ENCODE measurements at regions not wholly inside any gene's neighbourhood (a gene's known extent, or its start where the extent isn't known, plus 50 kb on each side); places are given as distances from the start of the nearest gene placed in this dataset.

- no peak for DNase-seq
These were observed 1262.9 kb downstream of the FSCB start for GRCh38 chr14:43244142-43244625.

GRCh38 chr14:43243168-43243567 lies 1263.9 kb downstream of the FSCB start:
- DNase-seq = no peak

DNA sequence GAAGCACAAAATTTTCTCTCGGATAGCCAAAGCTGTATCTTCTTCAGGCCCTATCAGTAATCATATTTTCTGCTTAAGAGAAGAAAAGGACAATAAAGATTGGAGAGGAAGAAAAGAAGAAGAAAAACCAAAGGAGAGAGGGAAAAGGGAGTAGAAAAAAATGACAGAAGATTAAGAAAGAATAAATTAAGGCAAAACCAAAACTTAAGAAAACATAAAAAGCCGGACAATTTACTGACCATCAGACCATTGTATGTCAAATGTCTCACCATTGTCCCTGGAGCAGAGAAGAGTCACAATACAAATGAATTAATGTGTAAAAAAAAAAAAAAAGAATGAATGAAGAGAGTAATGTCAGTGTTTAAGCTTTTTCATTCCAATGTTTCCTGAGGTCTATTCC lies 1274.8 kb downstream of the FSCB start:
- no peak for DNase-seq

DNA sequence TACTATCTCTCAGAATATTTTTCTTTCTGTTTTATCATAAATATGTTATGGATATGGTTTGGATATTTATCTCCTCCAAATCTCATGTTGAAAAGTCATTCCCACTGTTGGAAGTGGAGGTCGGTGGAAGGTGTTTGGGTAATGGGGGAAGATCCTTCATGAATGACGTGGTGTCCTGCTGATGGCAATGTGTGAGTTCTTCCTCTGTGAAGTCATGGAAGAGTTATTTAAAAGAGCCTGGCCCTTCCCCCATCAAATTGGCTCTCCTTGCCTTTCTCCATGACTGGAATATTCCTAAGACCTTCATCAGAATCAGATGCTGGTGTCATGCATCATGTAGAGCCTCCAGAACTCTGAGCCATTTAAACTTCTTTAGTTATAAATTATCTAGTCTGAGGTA lies 1291.6 kb downstream of the FSCB start:
- no peak for DNase-seq

- no peak for DNase-seq
These were observed 1299.9 kb downstream of the FSCB start for GRCh38 chr14:43207189-43207588.

DNA sequence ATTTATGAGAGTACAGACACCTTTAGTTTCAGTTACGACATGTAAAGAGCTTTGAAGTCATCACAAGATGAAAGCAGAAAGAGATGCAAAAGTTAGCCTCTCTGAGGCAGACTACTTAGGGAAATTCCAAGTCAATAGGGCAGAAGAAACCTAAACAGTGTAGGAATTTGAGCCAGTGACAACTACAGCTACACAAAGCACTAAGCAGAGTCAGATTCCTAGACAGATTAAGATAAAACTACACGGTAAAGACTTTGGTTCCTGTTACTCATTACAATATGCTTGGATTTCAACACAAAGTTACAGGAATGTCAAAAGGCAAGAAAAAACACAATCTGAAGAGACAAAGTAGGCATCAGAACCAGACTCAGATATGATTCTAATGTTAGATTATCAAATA lies 1302.3 kb downstream of the FSCB start:
- DNase-seq = no peak

- DNase-seq = no peak
These were observed 1306.6 kb downstream of the FSCB start for GRCh38 chr14:43200519-43200918.

- no peak for DNase-seq
These were observed 1308.6 kb downstream of the FSCB start for GRCh38 chr14:43198465-43198864.

GRCh38 chr14:43184540-43184939 lies 1322.5 kb downstream of the FSCB start:
- DNase-seq = no peak

- no peak for DNase-seq
These were observed 1323.2 kb downstream of the FSCB start for GRCh38 chr14:43183916-43184315.

DNA sequence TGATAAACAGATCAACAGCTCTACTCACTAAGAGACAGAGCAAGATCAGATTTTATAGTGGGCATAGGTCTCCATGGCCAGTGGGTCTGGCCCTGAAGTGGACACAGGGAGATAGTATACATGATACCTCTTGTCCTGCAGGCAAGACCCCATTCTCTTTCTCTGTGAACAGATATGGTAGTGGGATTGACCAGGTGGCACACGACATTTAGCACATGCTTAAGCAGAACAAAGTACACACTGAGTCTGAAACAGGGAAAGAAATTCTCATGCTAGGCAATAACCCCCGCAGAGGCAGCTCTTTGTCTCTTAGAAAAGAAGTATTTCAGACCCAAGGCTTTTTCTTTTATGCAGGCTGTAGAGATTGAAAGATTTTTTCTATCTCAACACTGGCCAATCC lies 1331.2 kb downstream of the FSCB start:
- DNase-seq = no peak

DNA sequence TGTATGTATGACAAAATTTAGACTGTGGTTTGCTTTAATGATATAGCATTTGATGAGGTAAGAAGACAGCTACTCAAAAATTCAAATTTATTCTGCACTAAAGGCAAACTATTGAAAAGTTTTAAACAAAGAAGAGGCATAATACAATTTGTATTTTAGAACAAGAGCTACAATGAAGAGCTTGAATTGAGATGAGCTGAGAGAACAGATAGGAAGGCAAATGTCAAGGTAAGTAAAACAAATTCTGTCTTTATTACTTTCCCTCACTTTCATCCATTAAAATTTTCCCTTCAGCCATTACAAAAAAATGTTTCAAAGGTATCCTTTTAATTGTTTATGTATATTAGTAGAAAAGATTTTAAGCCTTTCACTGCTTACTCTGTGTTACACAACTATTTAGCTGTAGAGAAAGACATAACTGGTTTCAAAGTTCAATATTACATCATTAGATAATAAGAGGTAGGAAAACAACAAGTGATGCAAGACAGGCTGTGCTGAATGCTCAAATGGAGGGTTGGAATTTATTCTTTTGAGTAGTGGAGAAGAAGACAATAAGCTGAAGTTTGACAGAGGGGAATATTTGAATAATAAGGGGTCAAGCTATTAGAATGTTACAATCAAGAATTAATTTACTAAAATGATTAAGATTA lies 1334.1 kb downstream of the FSCB start:
- DNase-seq = no peak

DNA sequence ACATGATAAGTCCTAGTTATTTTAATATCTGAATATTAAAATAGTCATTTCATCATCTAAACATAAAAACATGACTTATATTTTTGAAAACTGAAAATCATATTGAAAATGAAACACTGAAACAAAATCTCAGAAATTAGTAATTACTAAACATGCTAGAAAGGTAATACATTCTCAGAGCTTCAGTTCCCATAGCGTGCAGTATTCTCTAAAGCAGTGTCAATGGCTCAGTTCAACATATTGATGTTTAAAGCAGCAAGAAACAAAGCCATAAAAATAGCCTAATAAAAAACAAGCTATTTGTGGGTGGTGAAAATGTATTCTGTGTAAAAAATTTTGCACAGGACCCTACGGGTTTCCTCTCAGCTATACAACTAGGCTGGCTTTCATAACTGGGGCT lies 1337.4 kb downstream of the FSCB start:
- no peak for DNase-seq

- no peak for DNase-seq
These were observed 1338.6 kb downstream of the FSCB start for GRCh38 chr14:43168371-43168925.

GRCh38 chr14:43166163-43166562 lies 1340.9 kb downstream of the FSCB start:
- DNase-seq = no peak

- no peak for DNase-seq
These were observed 1341.4 kb downstream of the FSCB start for GRCh38 chr14:43165651-43166050.

- no peak for DNase-seq
These were observed 1345.6 kb downstream of the FSCB start for GRCh38 chr14:43161477-43161876.

GRCh38 chr14:43157661-43158060 lies 1349.4 kb downstream of the FSCB start:
- DNase-seq = no peak

- no peak for DNase-seq
These were observed 1351.2 kb downstream of the FSCB start for GRCh38 chr14:43155924-43156323.

- no peak for DNase-seq
These were observed 1351.8 kb downstream of the FSCB start for GRCh38 chr14:43155258-43155657.

DNA sequence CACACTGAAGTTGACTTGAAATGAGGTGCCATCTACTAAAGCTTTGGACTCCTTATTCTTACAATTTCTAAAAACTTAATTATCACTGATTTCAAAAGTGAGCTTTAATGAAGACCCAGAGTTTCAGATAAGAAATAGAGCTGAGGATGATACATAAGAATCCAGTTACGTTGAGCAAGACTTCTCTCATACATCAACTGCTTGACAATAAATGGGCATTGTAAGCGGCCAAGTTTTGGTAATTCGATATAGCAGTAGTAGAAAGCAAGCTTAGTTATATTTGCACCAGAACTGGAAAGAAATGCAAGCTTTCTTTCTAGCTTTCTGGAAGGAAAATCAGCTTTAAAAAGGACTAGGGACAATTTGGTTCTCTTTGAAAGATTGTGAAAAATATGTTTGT lies 1359.6 kb downstream of the FSCB start:
- no peak for DNase-seq

DNA sequence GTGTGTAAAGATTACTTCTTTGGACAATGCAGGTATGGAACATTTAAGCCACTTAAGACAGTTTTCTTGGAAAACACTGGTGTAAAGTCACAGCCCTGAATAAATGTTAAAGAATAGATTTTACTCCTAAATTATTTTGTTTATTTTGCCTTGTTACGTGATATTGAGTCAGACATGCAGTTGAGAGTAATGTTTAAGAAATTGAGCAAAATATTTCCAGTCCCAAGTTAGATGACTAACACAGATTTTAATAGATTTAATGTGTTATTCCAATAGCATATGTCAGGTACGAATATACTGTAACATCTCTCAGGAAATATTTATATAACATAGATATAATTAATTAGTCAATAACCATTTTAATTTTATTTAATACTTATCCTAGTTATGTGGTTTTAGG lies 1361.7 kb downstream of the FSCB start:
- no peak for DNase-seq

DNA sequence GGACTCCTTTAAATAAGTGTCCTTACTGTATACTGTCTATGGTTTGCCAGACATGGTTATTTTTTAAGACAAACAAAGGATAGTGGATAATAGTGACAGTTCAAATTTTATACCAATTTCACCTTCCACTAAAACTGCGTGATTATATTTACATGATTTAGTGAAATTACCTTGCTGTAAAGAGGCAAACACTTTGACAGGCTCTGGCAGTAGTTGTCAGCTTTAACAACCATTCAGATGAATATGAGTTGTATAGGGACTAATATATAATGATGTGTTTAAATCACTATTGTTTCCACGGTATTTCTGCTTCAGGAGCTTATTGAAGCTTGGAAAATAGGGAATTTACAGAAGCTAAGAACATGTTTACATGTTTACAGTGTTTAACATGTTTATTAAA lies 1364.0 kb downstream of the FSCB start:
- DNase-seq = no peak

DNA sequence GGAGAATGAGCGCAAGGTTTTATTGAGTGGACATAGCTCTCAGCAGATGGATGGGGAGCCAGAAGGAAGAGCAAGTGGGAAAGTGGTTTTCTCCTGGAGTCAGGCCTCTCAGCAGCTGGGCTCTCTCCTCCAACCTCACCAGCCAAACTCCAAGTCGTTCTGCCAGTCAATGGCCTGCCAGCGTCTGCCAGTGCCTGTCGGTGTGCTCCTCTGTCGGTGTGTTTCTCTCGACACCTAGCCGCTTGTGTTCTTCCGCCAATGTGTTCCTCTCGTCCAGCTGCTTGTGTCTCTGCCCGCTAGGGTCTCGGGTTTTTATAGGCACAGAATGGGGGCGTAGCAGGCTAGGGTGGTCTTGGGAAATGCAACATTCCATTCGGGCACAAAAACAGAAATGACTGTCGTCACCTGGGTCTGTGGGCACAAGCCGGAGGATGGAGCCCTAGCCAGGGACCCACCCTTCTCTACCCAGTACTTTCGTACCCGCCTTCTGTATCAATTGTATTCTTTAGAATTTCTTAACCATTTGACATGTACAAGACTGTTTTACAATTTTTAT lies 1365.4 kb downstream of the FSCB start:
- no peak for DNase-seq

DNA sequence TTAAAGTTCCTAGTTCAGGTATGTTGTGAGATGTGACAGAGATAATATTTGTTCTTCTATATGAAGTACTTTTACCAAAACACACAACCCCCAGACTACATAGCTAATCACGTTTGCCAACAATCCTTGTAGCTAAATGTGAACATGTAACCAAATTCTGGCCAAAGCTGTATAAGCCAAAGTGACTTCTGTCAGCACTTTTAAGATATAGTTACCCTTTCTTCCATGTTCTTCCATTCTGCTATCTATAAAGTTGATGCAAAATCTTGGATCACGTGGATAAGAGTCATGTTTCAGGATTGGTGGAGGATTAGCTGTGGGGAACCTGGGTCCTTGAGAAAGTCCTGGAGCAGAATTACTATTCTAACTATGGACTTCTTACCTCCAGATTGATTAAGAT lies 1366.6 kb downstream of the FSCB start:
- no peak for DNase-seq
